ENCODE measurements at regions not wholly inside any gene's neighbourhood (a gene's known extent, or its start where the extent isn't known, plus 50 kb on each side); places are given as distances from the start of the nearest gene placed in this dataset.

GRCh38 chrX:39928704-39929378 lies 168.9 kb downstream of the BCOR start:
- H3K4me2 ChIP-seq (ENCODE audit: low read length), result no peak overlapping the region

More at GRCh38 chrX:39928704-39929378, 168.9 kb downstream of the BCOR start:
- DNase-seq (ENCODE audit: low read depth, low spot score) (no peak), ATAC-seq (no peak)
- Histone ChIP-seq H2AFZ (ENCODE audit: low read depth, low read length, poor library complexity, severe bottlenecking) (no peak overlapping the region), H3K9ac (ENCODE audit: low read length) (no peak overlapping the region), H3K36me3 (ENCODE audit: control insufficient read depth in 1 of 2, insufficient read depth in 2 of 2, low read length in 2 of 2) (no peaks in the 10 kb centered on the region), H3K27ac (ENCODE audit: low read depth, low read length) (no peak overlapping the region), H3K9me2 (ENCODE audit: insufficient read depth) (no peaks in the 10 kb centered on the region), H3K27me3 (ENCODE audit: insufficient read depth, low read length) (no peaks in the 10 kb centered on the region), H3K9me3 (ENCODE audit: control insufficient read depth in 1 of 2, insufficient read depth in 1 of 2, low read depth in 1 of 2, low read length in 2 of 2) (no peaks in the 10 kb centered on the region), H3K79me2 (ENCODE audit: insufficient read depth, low read length) (no peaks in the 10 kb centered on the region), H3K4me3 (replicated peaks in 1 of 2; ENCODE audit: low read depth in 1 of 2, low read length in 2 of 2) (no peak overlapping the region), H4K20me1 (ENCODE audit: insufficient read depth) (no peaks in the 10 kb centered on the region), H3K4me1 (ENCODE audit: control insufficient read depth in 1 of 2, insufficient read depth in 2 of 2, low read length in 2 of 2) (no peaks in the 10 kb centered on the region)
- POLR2A ChIA-PET, result no interaction called here
- RAD21 ChIA-PET (ENCODE audit: low non-redundant PET in 1 of 2, low total read pairs in 2 of 2, uncharacterized antibody in 2 of 2, unreplicated experiment in 2 of 2), result no interaction called here
- no TSS peak for BruUV-seq (replicated peaks)
- intact Hi-C loops (cut with micrococcal nuclease), result no loop called here
- TF ChIP-seq FOSL1 (IDR thresholded peaks at IDR 0.05; ENCODE audit: low read depth) (no peak), SIN3A (IDR thresholded peaks at IDR 0.05; ENCODE audit: low read depth) (no peak), ZFX (IDR thresholded peaks at IDR 0.05) (no peak), CEBPB (IDR thresholded peaks at IDR 0.05; ENCODE audit: low read depth) (no peak), SP1 (IDR thresholded peaks at IDR 0.05; ENCODE audit: low read depth) (no peak), JUND (IDR thresholded peaks at IDR 0.05) (no peak), REST (IDR thresholded peaks at IDR 0.05; ENCODE audit: low read depth) (no peak), EZH2phosphoT487 (IDR thresholded peaks at IDR 0.05; ENCODE audit: borderline replicate concordance) (no peak), ZBTB33 (IDR thresholded peaks at IDR 0.05; ENCODE audit: extremely low read depth, insufficient replicate concordance, low read length) (no peak), ELF1 (IDR thresholded peaks at IDR 0.05; ENCODE audit: borderline replicate concordance, low read depth) (no peak), YY1 (IDR thresholded peaks at IDR 0.05; ENCODE audit: extremely low read depth, insufficient replicate concordance, low read depth, low read length) (no peak), POLR2AphosphoS5 (IDR thresholded peaks at IDR 0.05; ENCODE audit: low read depth, low read length) (no peak), ZNF274 (IDR thresholded peaks at IDR 0.05; ENCODE audit: low read depth, low read length) (no peak)
- TF ChIP-seq, protein P1, sequence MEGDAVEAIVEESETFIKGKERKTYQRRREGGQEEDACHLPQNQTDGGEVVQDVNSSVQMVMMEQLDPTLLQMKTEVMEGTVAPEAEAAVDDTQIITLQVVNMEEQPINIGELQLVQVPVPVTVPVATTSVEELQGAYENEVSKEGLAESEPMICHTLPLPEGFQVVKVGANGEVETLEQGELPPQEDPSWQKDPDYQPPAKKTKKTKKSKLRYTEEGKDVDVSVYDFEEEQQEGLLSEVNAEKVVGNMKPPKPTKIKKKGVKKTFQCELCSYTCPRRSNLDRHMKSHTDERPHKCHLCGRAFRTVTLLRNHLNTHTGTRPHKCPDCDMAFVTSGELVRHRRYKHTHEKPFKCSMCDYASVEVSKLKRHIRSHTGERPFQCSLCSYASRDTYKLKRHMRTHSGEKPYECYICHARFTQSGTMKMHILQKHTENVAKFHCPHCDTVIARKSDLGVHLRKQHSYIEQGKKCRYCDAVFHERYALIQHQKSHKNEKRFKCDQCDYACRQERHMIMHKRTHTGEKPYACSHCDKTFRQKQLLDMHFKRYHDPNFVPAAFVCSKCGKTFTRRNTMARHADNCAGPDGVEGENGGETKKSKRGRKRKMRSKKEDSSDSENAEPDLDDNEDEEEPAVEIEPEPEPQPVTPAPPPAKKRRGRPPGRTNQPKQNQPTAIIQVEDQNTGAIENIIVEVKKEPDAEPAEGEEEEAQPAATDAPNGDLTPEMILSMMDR (IDR thresholded peaks at IDR 0.05 in 2 of 3, conservative IDR thresholded peaks at IDR 0.05 in 1 of 3; ENCODE audit: borderline replicate concordance in 1 of 3, insufficient read depth in 1 of 3, low read depth in 2 of 3, low read length in 2 of 3), result no peak
- TF ChIP-seq, protein P2, sequence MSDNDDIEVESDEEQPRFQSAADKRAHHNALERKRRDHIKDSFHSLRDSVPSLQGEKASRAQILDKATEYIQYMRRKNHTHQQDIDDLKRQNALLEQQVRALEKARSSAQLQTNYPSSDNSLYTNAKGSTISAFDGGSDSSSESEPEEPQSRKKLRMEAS (IDR thresholded peaks at IDR 0.05), result no peak
- CTCF ChIA-PET, result no interaction called here

All from HCT116 (cell line).